ENCODE measurements at regions not wholly inside any gene's neighbourhood (a gene's known extent, or its start where the extent isn't known, plus 50 kb on each side); places are given as distances from the start of the nearest gene placed in this dataset.

DNA sequence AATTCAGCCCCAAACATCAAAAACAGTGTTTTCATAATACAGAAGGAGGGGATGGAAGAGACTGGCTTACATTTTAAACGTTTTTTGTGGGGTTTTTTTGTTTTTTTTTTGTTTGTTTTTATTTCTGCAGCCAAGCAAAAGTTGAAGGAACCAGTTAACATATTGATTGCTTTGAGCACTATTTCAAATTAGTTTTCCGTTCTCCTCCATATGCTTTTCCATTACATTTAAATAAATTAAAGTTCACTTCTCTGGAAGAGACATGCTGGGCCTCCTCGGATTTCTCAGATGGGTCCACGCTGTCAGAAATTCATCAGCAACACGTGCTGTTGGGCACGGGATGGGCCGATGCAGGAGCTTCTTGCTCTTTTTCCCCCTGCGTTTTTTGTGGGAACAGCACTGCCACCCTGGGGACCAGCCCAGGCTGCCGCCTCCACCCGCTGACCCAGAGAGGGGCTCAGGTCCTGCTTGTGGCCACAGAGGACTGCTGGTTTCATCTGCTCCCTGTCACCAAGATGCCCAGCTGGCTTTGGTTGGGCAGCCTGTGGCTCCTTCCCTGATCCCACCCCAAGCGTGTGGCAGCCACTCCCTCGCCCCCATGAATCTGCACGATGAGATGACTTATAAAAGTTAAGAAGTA lies 67.7 kb upstream of the CHST15 start:
- H3K4me1 ChIP-seq (ENCODE audit: insufficient read depth, low read length), result peaks cover 7% of the 10 kb centered on the region; the same call in 1 of the 2 replicates
- Mint-ChIP-seq H3K27ac (no peak overlapping the region; a peak in 1 of 7 replicates), H3K4me3 (no peak overlapping the region), H3K27me3 (ENCODE audit: low read depth) (peaks cover 20% of the 10 kb centered on the region), H3K36me3 (ENCODE audit: insufficient read depth in 1 of 3, low read depth in 3 of 3) (peaks cover 2 to 7% (median 6%) of the 10 kb centered on the region in 3 experiments; a peak in 6 of 7 replicates), H3K4me1 (peaks cover 18 to 22% of the 10 kb centered on the region in 2 experiments), H3K9me3 (peaks cover 6 to 14% of the 10 kb centered on the region in 2 experiments)
- no peak overlapping the region for H3K14ac ChIP-seq (ENCODE audit: insufficient read depth, low read length)
- H3K23me2 ChIP-seq (ENCODE audit: insufficient read length, low read depth, low read length, poor library complexity, severe bottlenecking), result no peaks in the 10 kb centered on the region
- no peaks in the 10 kb centered on the region for H3K9me3 ChIP-seq (ENCODE audit: control insufficient read depth, low read depth, low read length)
- no peaks in the 10 kb centered on the region for H3K79me2 ChIP-seq (ENCODE audit: insufficient read depth, low read length)
- TF ChIP-seq, protein P1, sequence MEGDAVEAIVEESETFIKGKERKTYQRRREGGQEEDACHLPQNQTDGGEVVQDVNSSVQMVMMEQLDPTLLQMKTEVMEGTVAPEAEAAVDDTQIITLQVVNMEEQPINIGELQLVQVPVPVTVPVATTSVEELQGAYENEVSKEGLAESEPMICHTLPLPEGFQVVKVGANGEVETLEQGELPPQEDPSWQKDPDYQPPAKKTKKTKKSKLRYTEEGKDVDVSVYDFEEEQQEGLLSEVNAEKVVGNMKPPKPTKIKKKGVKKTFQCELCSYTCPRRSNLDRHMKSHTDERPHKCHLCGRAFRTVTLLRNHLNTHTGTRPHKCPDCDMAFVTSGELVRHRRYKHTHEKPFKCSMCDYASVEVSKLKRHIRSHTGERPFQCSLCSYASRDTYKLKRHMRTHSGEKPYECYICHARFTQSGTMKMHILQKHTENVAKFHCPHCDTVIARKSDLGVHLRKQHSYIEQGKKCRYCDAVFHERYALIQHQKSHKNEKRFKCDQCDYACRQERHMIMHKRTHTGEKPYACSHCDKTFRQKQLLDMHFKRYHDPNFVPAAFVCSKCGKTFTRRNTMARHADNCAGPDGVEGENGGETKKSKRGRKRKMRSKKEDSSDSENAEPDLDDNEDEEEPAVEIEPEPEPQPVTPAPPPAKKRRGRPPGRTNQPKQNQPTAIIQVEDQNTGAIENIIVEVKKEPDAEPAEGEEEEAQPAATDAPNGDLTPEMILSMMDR (conservative IDR thresholded peaks at IDR 0.05), result no peak
- H4K5ac ChIP-seq (ENCODE audit: insufficient read length, low read depth, low read length), result no peak overlapping the region
- H3K56ac ChIP-seq (ENCODE audit: insufficient read length, low read depth, low read length), result no peak overlapping the region
- no peak overlapping the region for H4K8ac ChIP-seq (replicated peaks; ENCODE audit: insufficient read length, low read depth, low read length)
- H3K27ac ChIP-seq (ENCODE audit: insufficient read length, low read depth, low read length), result no peak overlapping the region
- no peak overlapping the region for H2BK15ac ChIP-seq (ENCODE audit: low read depth, low read length)
- no peak overlapping the region for H3K4ac ChIP-seq (ENCODE audit: low read depth, low read length)
- no peak overlapping the region for H4K91ac ChIP-seq (ENCODE audit: insufficient read length, low read depth, low read length)
- no peak overlapping the region for H2AFZ ChIP-seq (ENCODE audit: low read length)
- H3T11ph ChIP-seq (ENCODE audit: low read length), result no peak overlapping the region
- no peaks in the 10 kb centered on the region for H3K27me3 ChIP-seq (ENCODE audit: insufficient read depth, low read length)
- no peak overlapping the region for H2BK12ac ChIP-seq (ENCODE audit: insufficient read length, low read depth, low read length)
- H4K20me1 ChIP-seq (ENCODE audit: control insufficient read depth, insufficient read depth, insufficient read length), result no peaks in the 10 kb centered on the region
- no peak overlapping the region for H2AK5ac ChIP-seq (ENCODE audit: insufficient read length, low read length)
- H2BK120ac ChIP-seq (ENCODE audit: low read depth, low read length, poor library complexity, severe bottlenecking), result no peak overlapping the region
- no peak overlapping the region for H2BK5ac ChIP-seq (ENCODE audit: insufficient read length, low read length)
- no CpG with 5 or more reads among the region's 13 CpGs for WGBS (ENCODE audit: extremely low coverage, insufficient read length, low lambda C conversion rate)
- no peak overlapping the region for H2BK20ac ChIP-seq (ENCODE audit: low read depth, low read length, poor library complexity, severe bottlenecking)
- no peaks in the 10 kb centered on the region for H3K79me1 ChIP-seq (ENCODE audit: insufficient read depth, low read depth, low read length, poor library complexity, severe bottlenecking)
- no peak overlapping the region for H3K18ac ChIP-seq (ENCODE audit: insufficient read length, low read depth, low read length)
- DNase-seq, result no peak
- no peak overlapping the region for H3K23ac ChIP-seq (ENCODE audit: insufficient read length, low read depth, low read length)
- no peak overlapping the region for H3K9ac ChIP-seq (ENCODE audit: extremely low read depth, insufficient read length, low read length)
- H3K4me2 ChIP-seq (ENCODE audit: insufficient read depth, insufficient read length, low read length), result no peak overlapping the region
